ENCODE measurements at regions not wholly inside any gene's neighbourhood (a gene's known extent, or its start where the extent isn't known, plus 50 kb on each side); places are given as distances from the start of the nearest gene placed in this dataset.

GRCh38 chr4:148800336-148800885, 358.2 kb upstream of the NR3C2 start:
- DNase-seq = peak; percentile 0

- DNase-seq = no peak
These were observed 353.1 kb upstream of the NR3C2 start for GRCh38 chr4:148795156-148795864.

- no peak for DNase-seq
These were observed 351.0 kb upstream of the NR3C2 start for GRCh38 chr4:148793221-148793620.

DNA sequence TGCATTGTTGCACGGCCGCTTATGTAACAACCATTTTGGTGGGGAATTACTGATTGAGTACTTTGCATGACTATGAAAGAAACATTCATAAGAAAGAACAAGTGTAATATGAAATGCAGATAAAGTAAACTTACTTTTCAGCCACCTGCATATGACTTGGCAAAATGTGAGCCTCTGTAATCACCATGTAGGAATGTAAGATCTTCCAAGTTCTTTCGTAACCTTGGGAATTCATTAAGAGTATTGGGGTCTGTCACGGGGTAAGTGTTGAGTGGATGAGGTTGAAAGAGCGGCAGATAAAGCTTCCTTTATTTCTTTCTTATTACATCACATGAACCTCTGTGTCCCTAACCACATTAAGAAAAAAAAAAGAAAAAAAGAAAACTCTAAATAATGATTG, 348.5 kb upstream of the NR3C2 start:
- DNase-seq = no peak

DNA sequence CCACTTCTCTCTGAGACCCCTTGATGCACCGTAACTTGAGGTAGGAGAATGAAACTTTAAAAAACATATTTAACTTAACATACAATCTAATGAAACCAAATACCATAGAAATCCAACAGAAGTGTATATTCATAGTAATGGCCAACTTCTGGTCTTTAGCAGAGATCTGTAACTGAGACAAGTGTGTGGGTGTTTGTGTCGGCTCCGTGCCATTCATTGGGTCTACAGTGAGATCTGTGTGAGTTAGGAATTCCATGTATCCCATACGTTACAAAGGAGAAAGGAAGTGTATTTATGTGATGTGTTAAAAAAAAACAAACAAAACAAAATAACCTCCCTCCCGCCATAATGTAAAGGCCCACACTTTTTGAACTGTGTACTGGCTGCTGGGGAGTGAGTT, 348.0 kb upstream of the NR3C2 start:
- DNase-seq = no peak

GRCh38 chr4:148787831-148788477, 345.7 kb upstream of the NR3C2 start:
- no peak for DNase-seq

- DNase-seq = no peak
These were observed 345.1 kb upstream of the NR3C2 start for GRCh38 chr4:148787285-148787684.

- no peak for DNase-seq
These were observed 344.5 kb upstream of the NR3C2 start for GRCh38 chr4:148786699-148787098.

DNA sequence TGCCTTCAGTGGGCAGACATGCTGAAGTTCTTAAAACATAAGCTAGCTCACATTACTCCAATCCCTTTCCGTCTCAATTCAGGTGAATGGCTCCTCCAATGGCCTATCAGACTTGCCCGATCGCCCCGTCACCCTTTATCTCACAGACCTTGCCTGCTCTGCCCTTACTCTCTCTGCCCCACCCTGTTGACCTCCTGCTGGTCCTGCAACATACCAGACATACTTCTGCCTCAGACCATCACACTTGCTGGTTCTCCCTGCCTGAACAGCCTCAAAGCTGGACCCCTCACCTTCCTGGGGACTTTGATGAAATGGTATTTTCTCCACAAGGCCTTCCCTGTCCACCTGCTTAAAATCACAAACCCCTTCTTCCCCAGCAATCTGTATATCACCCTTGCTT, 340.1 kb upstream of the NR3C2 start:
- no peak for DNase-seq

- peak; percentile 1 for DNase-seq
These were observed 338.3 kb upstream of the NR3C2 start for GRCh38 chr4:148780426-148781005.

DNA sequence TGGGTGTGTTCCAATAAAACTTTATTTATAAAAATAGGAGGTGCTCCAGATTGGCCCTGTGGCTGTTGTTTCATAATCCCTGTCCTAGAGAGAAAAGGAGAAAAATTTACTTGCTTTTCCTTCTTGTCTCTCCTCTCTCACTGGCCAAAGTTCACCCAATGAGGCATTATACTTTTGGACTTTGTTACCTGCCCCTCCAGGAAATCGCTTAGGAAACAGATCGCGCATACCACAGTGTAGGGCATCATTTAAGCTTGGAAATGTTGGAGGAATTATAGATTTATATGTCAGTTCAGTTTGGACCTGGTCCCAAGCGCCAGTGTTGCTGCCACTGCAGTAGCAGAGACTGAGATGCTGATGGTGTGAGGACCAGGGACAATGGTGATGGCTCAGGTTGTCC, 337.6 kb upstream of the NR3C2 start:
- no peak for DNase-seq

GRCh38 chr4:148778980-148779675, 336.9 kb upstream of the NR3C2 start:
- no peak for DNase-seq

DNA sequence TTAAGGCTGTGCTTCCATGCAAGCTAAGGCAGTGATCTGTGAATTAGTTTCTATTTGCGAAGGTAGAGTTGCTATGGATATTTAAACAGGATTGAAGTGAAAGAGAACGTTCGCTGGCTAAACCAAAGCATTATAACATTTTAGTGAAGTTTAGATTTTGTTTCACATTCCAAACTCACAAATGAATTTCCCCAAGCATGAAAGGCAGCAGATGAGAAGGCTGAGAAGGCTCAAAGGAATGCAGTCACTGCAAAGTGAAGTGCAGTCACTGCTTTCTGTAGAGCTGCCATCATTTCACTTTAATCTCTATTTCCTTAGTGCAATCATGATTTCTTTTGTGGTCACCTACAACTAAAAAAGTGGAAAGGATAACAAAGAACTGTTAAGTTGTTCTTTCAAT, 334.7 kb upstream of the NR3C2 start:
- DNase-seq = no peak

- DNase-seq = no peak
These were observed 331.9 kb upstream of the NR3C2 start for GRCh38 chr4:148774134-148774533.

GRCh38 chr4:148773313-148773712, 331.1 kb upstream of the NR3C2 start:
- no peak for DNase-seq

DNA sequence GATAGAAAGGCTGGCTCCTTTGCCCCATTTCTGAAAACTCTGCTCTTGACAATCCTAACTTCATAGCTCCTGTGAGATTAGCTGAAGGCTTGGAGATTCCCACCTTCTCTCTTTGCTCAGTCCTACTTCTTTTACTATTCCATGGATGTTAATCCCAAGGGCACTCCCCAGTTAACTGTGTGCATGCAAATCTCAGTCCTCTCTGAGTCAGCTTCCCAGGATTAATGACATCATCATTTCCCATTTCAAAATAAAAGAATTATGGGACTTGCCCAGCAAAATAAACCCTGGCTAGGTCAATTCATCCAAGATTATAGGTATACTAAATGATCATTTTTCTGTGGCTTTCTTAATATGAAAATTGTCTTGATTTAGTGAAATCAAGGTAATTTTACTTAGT, 328.6 kb upstream of the NR3C2 start:
- DNase-seq = no peak

GRCh38 chr4:148770377-148770776, 328.2 kb upstream of the NR3C2 start:
- no peak for DNase-seq

GRCh38 chr4:148764720-148765119, 322.5 kb upstream of the NR3C2 start:
- DNase-seq = no peak

DNA sequence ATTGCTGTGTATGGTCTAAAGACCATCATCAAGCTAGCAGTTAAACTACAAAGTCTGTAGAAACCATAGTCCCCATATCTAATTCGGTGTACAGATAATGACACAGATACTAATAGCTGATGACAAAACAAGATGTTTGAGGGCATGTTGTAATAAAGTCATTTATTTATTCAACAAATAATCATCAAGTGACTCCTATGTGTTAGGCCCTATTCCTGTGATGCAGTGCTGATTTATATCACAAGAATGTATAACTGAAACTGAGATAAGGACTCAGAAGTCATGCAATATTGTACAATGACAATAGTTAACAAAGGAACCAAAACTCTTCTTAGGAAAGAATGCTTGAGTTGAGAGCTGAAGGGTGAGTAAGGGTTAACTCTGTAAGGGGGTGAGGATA, 315.0 kb upstream of the NR3C2 start:
- DNase-seq = no peak

GRCh38 chr4:148749403-148749802, 307.2 kb upstream of the NR3C2 start:
- no peak for DNase-seq

DNA sequence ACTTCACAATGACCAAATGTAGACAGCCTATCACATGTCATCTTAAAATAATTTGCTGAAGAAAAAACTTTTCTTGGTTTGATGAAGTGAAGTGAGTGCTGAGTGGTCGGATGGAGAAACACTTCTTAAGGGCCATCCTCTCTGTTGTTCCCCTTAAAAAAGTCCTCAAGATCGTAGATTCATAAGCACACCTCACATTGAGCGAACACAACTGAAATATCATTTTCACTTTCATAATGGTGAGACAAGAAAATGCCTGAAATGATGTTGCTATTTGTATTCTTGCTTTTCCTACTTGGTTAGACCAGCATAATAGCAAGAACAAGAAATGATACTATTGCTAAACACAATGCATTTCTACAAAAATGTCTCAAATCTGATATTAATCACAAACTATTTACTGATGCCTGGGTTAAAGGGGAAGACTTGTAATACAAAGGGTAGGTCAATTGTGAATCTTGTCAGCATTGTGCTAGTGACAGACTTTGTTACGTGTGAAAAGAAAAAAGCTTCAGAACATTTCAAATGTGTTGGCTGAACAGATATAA, 305.6 kb upstream of the NR3C2 start:
- no peak for DNase-seq

DNA sequence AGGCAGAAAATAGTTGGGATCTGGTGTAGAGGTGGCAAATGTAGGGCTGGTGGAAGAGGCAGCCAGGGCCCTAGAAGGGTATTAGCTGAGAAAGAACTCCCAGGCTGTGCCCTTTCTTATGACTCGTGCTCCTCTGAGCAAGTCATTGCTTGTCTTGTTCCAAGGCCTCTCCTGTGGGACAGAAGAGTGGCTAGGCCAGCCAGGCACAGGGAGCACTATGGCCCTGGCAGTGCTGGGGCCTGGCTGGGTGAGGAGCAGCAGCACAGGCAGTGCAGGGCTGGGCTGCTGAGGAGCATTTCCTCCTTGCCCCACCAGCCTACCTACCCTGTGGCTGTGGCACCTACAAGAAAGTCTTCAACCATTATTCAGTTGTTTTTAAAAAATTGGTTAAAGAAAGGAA, 298.5 kb upstream of the NR3C2 start:
- DNase-seq = no peak

DNA sequence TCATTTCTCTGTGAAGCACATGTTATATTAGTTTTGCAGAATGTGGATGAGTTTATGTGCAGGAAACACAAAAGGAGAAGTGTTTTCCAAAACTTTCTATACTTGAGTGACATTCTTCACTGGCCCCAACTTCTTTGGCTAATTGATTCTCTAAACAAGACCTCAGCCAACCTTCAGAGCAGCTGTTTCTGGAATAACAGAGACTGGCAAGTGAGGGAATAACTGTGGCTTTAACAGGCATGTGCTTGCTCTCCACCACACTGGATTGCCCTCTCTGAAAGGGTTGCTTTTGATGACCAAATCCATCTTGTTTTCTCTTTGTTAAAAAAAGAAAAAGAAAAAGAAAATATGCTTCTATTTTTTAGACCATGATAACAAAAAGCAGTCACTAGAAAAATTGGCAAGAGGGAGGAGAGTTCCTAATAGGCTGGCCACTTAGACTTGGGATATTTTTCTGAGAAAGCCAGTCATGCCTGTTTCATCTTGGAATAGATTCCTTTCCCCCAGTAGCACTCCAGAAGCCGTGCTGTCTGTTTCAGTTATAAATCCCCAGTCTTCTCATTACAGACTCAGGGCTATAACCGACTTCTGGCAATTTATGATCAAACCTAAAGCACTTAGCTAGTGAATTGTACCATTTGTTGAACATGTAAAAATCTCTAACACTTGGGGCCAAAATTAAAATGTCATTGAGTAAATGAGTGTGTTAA, 295.0 kb upstream of the NR3C2 start:
- DNase-seq = no peak
